ENCODE measurements at regions not wholly inside any gene's neighbourhood (a gene's known extent, or its start where the extent isn't known, plus 50 kb on each side); places are given as distances from the start of the nearest gene placed in this dataset.

- no peak for TF ChIP-seq CTCF (IDR thresholded peaks at IDR 0.05; ENCODE audit: insufficient read depth, low read length, missing control alignments)
- H3K4me3 ChIP-seq (ENCODE audit: low read depth, low read length) = no peak overlapping the region
- DNase-seq (ENCODE audit: low read depth, low spot score) = no peak
- CTCF ChIA-PET = no interaction called here
- POLR2A ChIA-PET = no interaction called here
Observed at GRCh38 chr12:85606455-85606854, 229.8 kb downstream of the RASSF9 start.

- POLR2A ChIA-PET = no interaction called here
- H3K4me3 ChIP-seq (ENCODE audit: low read depth, low read length) = no peak overlapping the region
- CTCF ChIA-PET = no interaction called here
- no peak for DNase-seq (ENCODE audit: low read depth, low spot score)
- TF ChIP-seq CTCF (IDR thresholded peaks at IDR 0.05; ENCODE audit: insufficient read depth, low read length, missing control alignments) = no peak
Observed at GRCh38 chr12:85609778-85610177, 226.4 kb downstream of the RASSF9 start.

- no peak overlapping the region for H3K4me3 ChIP-seq (ENCODE audit: low read depth, low read length)
- DNase-seq (ENCODE audit: low read depth, low spot score) = no peak
- ChIA-PET CTCF (no interaction called here), POLR2A (no interaction called here)
- TF ChIP-seq CTCF (IDR thresholded peaks at IDR 0.05; ENCODE audit: insufficient read depth, low read length, missing control alignments) = no peak
Observed at GRCh38 chr12:85610194-85610593, 226.0 kb downstream of the RASSF9 start.

GRCh38 chr12:85616201-85616600, 220.0 kb downstream of the RASSF9 start:
- POLR2A ChIA-PET = no interaction called here
- no peak for DNase-seq (ENCODE audit: low read depth, low spot score)
- TF ChIP-seq CTCF (IDR thresholded peaks at IDR 0.05; ENCODE audit: insufficient read depth, low read length, missing control alignments) = no peak
- CTCF ChIA-PET = no interaction called here
- no peak overlapping the region for H3K4me3 ChIP-seq (ENCODE audit: low read depth, low read length)

- DNase-seq (ENCODE audit: low read depth, low spot score) = no peak
- no peak for TF ChIP-seq CTCF (IDR thresholded peaks at IDR 0.05; ENCODE audit: insufficient read depth, low read length, missing control alignments)
- ChIA-PET CTCF (interaction anchor here (0.8 kb wide), 1 partner anchor 33 kb away, joined by 3 read pairs; no protein-coding TSS in a partner anchor), POLR2A (no interaction called here)
- no peak overlapping the region for H3K4me3 ChIP-seq (ENCODE audit: low read depth, low read length)
Observed at GRCh38 chr12:85617307-85618091, 218.7 kb downstream of the RASSF9 start.

- ChIA-PET CTCF (interaction anchor here (0.7 to 1.1 kb wide), 2 partner anchors 46 to 140 kb away, joined by 3 read pairs; no protein-coding TSS in a partner anchor), POLR2A (no interaction called here)
- no peak for TF ChIP-seq CTCF (IDR thresholded peaks at IDR 0.05; ENCODE audit: insufficient read depth, low read length, missing control alignments)
- H3K4me3 ChIP-seq (ENCODE audit: low read depth, low read length) = no peak overlapping the region
- DNase-seq (ENCODE audit: low read depth, low spot score) = no peak
Observed at GRCh38 chr12:85621041-85621440, 215.2 kb downstream of the RASSF9 start.

All from AG04449 (cell line).